Activated CD8-positive, alpha-beta memory T cell treated with anti-CD3 and anti-CD28 coated beads for 1 hour (primary cell): ENCODE measurements at regions not wholly inside any gene's neighbourhood (a gene's known extent, or its start where the extent isn't known, plus 50 kb on each side); places are given as distances from the start of the nearest gene placed in this dataset.
"Not testable (repeated sequence)": the region's sequence is repeated elsewhere in the genome, so short reads cannot be mapped to it uniquely, and the experiment has no call there.

Source experiments
- DNase-seq, 2 donors: peaks; one replicate each; pipeline ENCODE4 v3.0.0-alpha.2; 2020; ENCODE audit warnings: low read depth in 1 of 2; ENCODE audit errors: extremely low read depth in 1 of 2

- DNase-seq = no peak
Measured at GRCh38 chr6:6931071-6932025, 176.4 kb upstream of the RREB1 start.

GRCh38 chr6:6932341-6932740 is 175.4 kb upstream of the RREB1 start:
- no peak for DNase-seq

DNA sequence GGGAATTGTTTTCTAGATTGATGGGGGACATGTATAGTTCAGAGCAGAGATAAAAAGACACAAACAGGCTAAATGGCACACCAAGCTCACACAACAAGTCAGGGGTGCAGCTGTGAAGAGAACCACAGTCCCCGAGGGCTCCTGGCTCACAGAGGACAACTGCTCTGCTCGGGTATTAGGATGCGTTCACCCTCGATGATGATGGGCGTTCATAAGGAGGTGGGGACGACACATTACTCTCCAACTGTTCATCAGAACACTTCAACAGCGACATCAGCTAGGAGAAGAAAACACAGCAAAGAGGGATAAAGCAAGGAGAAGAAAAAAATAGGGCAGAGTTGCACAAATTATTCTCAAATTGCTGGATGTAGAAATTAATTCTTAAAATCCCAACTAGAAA is 174.8 kb upstream of the RREB1 start:
- no peak for DNase-seq

GRCh38 chr6:6940031-6941025 is 167.4 kb upstream of the RREB1 start:
- DNase-seq = no peak

- DNase-seq = no peak
Measured at GRCh38 chr6:6941201-6941600, 166.6 kb upstream of the RREB1 start.

- DNase-seq = no peak
Measured at GRCh38 chr6:6942091-6942490, 165.7 kb upstream of the RREB1 start.

- DNase-seq = no peak
Measured at GRCh38 chr6:6942831-6943230, 164.9 kb upstream of the RREB1 start.

DNA sequence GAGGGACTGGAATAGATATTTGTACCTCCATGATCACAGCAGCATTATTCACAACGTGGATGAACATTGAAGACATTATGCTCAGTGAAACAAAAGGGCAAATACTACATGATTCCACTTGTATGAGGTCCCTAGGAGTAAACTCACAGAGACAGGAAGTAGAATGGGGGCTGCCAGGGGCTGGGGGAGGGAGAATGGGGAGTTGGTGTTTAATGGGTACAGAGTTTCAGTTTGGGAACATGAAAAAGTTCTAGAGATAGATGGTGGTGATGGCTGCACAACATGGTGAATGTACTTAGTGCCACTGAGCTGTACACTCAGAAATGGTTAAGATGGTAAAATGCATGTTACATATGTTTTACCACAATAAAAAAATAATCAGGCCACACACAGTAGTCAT is 164.3 kb upstream of the RREB1 start:
- no peak for DNase-seq

GRCh38 chr6:6946206-6947155 is 161.3 kb upstream of the RREB1 start:
- no peak for DNase-seq

- no peak for DNase-seq
Measured at GRCh38 chr6:6950373-6951145, 157.2 kb upstream of the RREB1 start.

- no peak for DNase-seq
Measured at GRCh38 chr6:6951355-6951754, 156.4 kb upstream of the RREB1 start.

GRCh38 chr6:6952484-6952883 is 155.3 kb upstream of the RREB1 start:
- DNase-seq = no peak

- not testable (repeated sequence) for DNase-seq
Measured at GRCh38 chr6:6952927-6953326, 154.8 kb upstream of the RREB1 start.

GRCh38 chr6:6960571-6961251 is 147.1 kb upstream of the RREB1 start:
- DNase-seq = no peak

DNA sequence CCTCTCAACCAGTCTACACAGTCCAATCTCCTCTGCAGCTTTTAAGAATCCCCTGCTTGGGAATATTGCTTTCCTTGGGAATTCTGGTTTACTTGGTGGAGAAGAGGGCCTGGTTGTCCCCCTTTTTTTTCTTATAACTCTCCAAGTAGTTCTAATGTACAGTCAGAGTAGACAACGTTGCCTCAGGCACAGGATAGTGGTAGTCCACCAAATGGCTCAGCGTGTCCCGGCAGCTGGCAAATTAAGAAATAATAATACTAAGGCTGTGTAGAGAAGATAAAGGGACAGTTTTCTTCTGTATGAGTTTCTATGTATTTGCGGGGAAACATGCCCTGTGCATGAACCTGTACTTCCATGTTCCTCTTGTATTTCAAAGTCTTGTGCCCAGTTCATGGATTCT is 145.7 kb upstream of the RREB1 start:
- no peak for DNase-seq

DNA sequence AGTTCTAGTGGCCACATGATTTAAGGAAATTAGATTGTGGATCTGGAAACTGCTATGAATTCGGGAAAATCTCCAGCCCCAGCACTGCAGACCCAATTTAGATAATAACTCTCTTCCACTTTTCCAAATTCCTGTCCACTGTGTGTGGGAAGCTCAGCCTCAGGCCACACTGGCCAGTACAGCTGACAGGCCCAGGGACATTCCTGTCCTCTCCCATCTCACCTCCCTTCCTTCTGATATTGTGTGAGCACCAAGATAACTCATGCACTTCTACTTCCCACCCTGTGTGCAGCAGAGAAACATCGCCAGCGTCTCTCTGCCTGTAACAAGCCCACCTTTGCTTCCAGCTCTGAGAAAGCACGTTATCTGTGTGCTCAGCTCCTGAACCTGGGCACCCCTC is 145.1 kb upstream of the RREB1 start:
- no peak for DNase-seq

DNA sequence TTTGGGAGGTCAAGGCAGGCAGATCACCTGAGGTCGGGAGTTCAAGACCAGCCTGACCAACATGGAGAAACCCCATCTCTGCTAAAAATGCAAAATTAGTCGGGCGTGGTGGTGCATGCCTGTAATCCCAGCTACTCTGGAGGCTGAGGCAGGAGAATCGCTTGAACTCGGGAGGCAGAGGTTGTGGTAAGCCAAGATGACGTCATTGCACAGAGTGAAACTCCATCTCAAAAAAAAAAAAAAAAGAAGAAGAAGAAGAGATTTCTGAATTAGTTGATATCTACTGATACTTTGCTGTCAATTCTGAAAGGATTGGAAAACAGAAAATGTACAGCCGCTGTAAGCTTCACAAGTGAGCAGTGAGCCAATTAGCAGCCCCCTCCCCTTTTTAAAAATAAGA is 144.4 kb upstream of the RREB1 start:
- not testable (repeated sequence) for DNase-seq

GRCh38 chr6:6964675-6965074 is 143.1 kb upstream of the RREB1 start:
- DNase-seq = no peak

- no peak for DNase-seq
Measured at GRCh38 chr6:6966127-6966526, 141.6 kb upstream of the RREB1 start.
